ENCODE measurements at regions not wholly inside any gene's neighbourhood (a gene's known extent, or its start where the extent isn't known, plus 50 kb on each side); places are given as distances from the start of the nearest gene placed in this dataset.

DNA sequence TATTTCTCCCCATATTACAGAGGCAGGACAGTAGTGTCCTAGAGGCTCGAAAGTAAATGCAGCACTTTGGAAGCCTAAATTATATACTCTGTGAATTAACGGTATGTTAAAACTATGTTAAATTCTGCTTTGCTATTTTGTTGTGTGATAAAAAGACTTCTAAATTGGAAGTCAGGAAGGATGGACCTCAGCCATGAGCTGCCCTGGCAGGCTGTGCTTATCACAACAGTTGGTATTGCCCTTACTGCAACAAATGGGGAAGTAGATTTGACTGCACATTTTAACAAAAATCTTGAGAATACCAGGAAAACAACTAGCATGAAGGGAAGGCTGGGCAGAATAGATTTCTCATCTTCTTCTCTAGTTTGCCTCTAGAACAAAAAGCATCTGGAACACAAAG lies 706.6 kb downstream of the SI start:
- TF ChIP-seq, protein P1, sequence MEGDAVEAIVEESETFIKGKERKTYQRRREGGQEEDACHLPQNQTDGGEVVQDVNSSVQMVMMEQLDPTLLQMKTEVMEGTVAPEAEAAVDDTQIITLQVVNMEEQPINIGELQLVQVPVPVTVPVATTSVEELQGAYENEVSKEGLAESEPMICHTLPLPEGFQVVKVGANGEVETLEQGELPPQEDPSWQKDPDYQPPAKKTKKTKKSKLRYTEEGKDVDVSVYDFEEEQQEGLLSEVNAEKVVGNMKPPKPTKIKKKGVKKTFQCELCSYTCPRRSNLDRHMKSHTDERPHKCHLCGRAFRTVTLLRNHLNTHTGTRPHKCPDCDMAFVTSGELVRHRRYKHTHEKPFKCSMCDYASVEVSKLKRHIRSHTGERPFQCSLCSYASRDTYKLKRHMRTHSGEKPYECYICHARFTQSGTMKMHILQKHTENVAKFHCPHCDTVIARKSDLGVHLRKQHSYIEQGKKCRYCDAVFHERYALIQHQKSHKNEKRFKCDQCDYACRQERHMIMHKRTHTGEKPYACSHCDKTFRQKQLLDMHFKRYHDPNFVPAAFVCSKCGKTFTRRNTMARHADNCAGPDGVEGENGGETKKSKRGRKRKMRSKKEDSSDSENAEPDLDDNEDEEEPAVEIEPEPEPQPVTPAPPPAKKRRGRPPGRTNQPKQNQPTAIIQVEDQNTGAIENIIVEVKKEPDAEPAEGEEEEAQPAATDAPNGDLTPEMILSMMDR (IDR thresholded peaks at IDR 0.05): no peak
- TF ChIP-seq RNF2 (IDR thresholded peaks at IDR 0.05; ENCODE audit: borderline replicate concordance, low read depth): no peak
- TF ChIP-seq CBX8 (IDR thresholded peaks at IDR 0.05): no peak
- TF ChIP-seq, protein P2, sequence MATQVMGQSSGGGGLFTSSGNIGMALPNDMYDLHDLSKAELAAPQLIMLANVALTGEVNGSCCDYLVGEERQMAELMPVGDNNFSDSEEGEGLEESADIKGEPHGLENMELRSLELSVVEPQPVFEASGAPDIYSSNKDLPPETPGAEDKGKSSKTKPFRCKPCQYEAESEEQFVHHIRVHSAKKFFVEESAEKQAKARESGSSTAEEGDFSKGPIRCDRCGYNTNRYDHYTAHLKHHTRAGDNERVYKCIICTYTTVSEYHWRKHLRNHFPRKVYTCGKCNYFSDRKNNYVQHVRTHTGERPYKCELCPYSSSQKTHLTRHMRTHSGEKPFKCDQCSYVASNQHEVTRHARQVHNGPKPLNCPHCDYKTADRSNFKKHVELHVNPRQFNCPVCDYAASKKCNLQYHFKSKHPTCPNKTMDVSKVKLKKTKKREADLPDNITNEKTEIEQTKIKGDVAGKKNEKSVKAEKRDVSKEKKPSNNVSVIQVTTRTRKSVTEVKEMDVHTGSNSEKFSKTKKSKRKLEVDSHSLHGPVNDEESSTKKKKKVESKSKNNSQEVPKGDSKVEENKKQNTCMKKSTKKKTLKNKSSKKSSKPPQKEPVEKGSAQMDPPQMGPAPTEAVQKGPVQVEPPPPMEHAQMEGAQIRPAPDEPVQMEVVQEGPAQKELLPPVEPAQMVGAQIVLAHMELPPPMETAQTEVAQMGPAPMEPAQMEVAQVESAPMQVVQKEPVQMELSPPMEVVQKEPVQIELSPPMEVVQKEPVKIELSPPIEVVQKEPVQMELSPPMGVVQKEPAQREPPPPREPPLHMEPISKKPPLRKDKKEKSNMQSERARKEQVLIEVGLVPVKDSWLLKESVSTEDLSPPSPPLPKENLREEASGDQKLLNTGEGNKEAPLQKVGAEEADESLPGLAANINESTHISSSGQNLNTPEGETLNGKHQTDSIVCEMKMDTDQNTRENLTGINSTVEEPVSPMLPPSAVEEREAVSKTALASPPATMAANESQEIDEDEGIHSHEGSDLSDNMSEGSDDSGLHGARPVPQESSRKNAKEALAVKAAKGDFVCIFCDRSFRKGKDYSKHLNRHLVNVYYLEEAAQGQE (IDR thresholded peaks at IDR 0.05): no peak
- TF ChIP-seq NPAS2 (CRISPR knock-in tag; IDR thresholded peaks at IDR 0.05; ENCODE audit: borderline replicate concordance): no peak

All from A549 (cell line).